HFFc6 (cell line): ENCODE measurements at regions not wholly inside any gene's neighbourhood (a gene's known extent, or its start where the extent isn't known, plus 50 kb on each side); places are given as distances from the start of the nearest gene placed in this dataset.

ENCODE experiments used
- DNase-seq: peaks from one replicate; pipeline ENCODE4 v3.0.0-alpha.2; 2018
- H3K27ac Mint-ChIP-seq: 2 replicates; pipeline ENCODE4 v1.8.0; 2020; ENCODE audit warnings: mild to moderate bottlenecking, mixed read lengths
- H3K27me3 Mint-ChIP-seq: 2 replicates; pipeline ENCODE4 v1.8.0; 2021; ENCODE audit warnings: mild to moderate bottlenecking, moderate library complexity, mixed read lengths; ENCODE audit not compliant: insufficient read depth
- H3K36me3 Mint-ChIP-seq: 2 replicates; pipeline ENCODE4 v1.8.0; 2021; ENCODE audit warnings: low read depth, mixed read lengths
- H3K4me1 Mint-ChIP-seq: 2 replicates; pipeline ENCODE4 v1.8.0; 2020; ENCODE audit warnings: low read depth, mixed read lengths
- H3K4me3 Mint-ChIP-seq: 2 replicates; pipeline ENCODE4 v1.8.0; 2020; ENCODE audit warnings: mild to moderate bottlenecking, moderate library complexity, mixed read lengths
- H3K9me3 Mint-ChIP-seq: 2 replicates; pipeline ENCODE4 v1.8.0; 2020; ENCODE audit warnings: mild to moderate bottlenecking, mixed read lengths
- TF ChIP-seq, protein P1 (sequence below): fragments of 200-600 bp; sonication (generic); IDR thresholded peaks from 2 replicates; pipeline ENCODE4 v1.5.0; 2021; ENCODE audit warnings: antibody characterized with exemption, mild to moderate bottlenecking

DNA sequence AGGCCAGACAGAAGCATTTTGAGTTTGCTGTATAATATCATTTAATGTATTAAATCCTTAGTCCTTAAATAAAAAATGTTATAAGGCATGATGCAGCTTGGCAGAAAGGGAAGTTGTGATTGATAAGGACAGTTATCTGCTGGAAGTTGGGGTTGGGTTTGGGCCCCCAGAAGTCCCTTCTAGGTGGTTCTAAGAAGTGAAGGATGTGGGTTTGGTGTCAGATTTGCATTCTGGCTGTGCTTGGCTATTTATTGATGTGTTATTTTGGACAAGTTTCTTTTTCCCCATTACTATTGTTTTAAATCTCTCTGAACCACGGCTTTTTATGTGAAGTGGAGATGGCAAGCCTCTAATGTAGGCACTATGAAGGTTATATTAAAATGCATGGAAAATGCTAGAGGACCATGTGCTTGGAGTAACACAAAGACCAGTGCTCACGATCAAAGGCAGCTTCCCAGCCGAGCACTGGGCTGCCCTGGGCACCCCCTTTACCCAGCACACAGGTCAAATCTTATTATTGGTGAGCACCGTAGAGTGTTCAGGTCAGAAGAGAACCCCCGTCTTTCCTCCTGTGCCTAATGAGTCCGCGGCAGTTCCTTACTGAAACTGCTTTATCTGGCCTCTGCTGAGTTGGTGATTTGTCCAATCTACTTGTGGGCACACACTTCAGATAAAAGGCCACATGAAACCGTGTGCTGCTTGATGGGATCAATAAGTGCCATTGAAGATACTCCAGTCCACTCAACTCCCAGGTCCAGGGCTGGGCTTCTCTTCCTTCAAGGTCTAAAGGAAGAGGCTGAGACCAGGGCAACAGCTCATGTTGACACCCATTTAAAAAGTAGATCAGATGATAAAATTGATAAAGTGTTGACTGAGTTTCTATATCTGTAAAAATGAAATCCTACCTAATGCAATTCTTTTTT, 212.0 kb downstream of the PRDM2 start:
- no peaks in the 10 kb centered on the region for H3K27me3 Mint-ChIP-seq
- TF ChIP-seq, protein P1, sequence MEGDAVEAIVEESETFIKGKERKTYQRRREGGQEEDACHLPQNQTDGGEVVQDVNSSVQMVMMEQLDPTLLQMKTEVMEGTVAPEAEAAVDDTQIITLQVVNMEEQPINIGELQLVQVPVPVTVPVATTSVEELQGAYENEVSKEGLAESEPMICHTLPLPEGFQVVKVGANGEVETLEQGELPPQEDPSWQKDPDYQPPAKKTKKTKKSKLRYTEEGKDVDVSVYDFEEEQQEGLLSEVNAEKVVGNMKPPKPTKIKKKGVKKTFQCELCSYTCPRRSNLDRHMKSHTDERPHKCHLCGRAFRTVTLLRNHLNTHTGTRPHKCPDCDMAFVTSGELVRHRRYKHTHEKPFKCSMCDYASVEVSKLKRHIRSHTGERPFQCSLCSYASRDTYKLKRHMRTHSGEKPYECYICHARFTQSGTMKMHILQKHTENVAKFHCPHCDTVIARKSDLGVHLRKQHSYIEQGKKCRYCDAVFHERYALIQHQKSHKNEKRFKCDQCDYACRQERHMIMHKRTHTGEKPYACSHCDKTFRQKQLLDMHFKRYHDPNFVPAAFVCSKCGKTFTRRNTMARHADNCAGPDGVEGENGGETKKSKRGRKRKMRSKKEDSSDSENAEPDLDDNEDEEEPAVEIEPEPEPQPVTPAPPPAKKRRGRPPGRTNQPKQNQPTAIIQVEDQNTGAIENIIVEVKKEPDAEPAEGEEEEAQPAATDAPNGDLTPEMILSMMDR, result no peak
- no peak for DNase-seq
- no peak overlapping the region for H3K27ac Mint-ChIP-seq
- peaks cover 57% of the 10 kb centered on the region for H3K9me3 Mint-ChIP-seq
- peaks cover 7% of the 10 kb centered on the region; the same call in 1 of the 2 replicates for H3K36me3 Mint-ChIP-seq
- H3K4me1 Mint-ChIP-seq, result no peaks in the 10 kb centered on the region
- H3K4me3 Mint-ChIP-seq, result no peak overlapping the region

DNA sequence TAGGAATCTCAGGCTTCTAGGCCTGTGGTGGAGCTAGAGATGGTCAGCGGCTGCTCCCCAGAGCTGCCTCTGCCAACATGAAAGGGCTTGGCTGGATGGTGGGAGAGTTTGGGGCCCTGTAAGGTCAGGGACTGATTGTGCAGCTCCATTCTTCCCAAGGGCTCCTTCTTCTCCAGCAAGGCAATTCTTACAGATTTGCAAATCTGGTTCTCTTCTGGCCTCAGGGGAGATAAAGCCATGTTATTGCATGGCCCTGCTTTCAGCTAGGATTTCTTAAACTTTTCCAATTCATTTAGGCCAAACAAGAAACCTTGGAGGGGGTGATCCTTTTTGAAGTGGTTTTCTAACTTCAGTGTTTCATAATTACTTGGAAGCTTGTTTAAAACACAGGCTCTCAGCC, 213.4 kb downstream of the PRDM2 start:
- no peaks in the 10 kb centered on the region for H3K4me1 Mint-ChIP-seq
- H3K4me3 Mint-ChIP-seq, result no peak overlapping the region
- no peak for DNase-seq
- TF ChIP-seq, protein P1, result no peak
- H3K9me3 Mint-ChIP-seq, result peaks cover 60% of the 10 kb centered on the region
- H3K27me3 Mint-ChIP-seq, result no peaks in the 10 kb centered on the region
- no peak overlapping the region for H3K27ac Mint-ChIP-seq
- H3K36me3 Mint-ChIP-seq, result peaks cover 11% of the 10 kb centered on the region; the same call in 1 of the 2 replicates

DNA sequence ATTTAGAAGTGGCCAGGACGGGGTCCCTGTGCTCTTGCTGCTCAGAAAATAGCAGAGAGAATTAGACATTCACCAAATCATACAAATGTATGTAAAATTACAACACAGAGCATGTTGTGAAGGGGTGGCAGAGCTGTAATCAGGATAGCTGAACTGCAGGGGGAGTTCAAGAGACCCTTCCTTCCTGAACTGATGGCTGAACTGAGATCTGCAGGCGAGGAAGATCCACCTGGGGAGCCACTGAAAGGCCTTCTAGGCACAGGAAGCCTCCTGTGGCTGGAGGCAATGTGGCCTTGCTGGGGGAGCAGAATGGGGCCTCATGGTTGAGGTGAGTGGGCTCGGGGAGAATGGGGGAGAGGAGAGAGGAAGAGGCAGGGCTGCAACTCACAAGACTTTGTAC, 216.5 kb downstream of the PRDM2 start:
- H3K36me3 Mint-ChIP-seq, result peaks cover 19% of the 10 kb centered on the region
- no peaks in the 10 kb centered on the region for H3K27me3 Mint-ChIP-seq
- H3K27ac Mint-ChIP-seq, result no peak overlapping the region
- peaks cover 53% of the 10 kb centered on the region for H3K9me3 Mint-ChIP-seq
- no peak overlapping the region for H3K4me3 Mint-ChIP-seq
- DNase-seq, result no peak
- TF ChIP-seq, protein P1, result no peak
- H3K4me1 Mint-ChIP-seq, result no peaks in the 10 kb centered on the region

DNA sequence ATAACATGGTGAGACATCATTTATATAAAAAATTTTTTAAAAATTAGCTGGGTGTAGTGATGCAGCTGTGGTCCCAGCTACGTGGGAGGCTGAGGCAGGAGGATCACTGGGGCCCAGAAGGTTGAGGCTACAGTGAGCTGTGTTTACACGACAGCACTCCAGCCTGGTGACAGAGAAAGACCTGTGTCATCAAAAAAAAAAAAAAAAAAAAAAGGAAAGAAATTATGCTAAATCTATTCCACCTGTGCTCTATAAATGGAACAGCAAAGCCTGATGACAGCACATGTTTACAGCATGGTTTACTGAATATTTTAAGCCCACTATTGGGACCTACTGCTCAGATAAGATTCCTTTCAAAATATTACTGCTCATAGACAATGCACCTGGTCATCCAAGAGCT, 217.6 kb downstream of the PRDM2 start:
- TF ChIP-seq, protein P1, result no peak
- H3K27me3 Mint-ChIP-seq, result no peaks in the 10 kb centered on the region
- no peak for DNase-seq
- no peak overlapping the region for H3K27ac Mint-ChIP-seq
- H3K36me3 Mint-ChIP-seq, result peaks cover 19% of the 10 kb centered on the region
- no peak overlapping the region for H3K4me3 Mint-ChIP-seq
- no peaks in the 10 kb centered on the region for H3K4me1 Mint-ChIP-seq
- peaks cover 49% of the 10 kb centered on the region for H3K9me3 Mint-ChIP-seq

DNA sequence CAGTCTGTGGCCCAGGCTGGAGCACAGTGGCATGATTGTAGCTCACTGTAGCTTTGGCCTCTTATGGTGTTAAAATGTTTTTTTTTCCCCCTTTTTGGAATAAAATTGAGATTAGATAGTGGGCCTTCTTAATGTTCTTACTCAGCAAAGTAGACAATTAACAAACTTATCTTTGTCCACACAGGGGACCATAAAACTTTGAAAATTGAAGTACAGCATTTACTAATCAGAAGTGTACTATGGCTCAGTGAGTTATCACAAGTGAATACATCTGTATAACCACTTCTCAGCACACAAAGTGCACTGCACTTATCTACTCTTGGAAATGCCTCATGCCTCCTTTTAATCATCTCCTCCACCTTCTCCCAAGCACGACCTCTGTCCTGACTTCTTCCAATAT, 218.9 kb downstream of the PRDM2 start:
- Mint-ChIP-seq H3K27ac (no peak overlapping the region), H3K36me3 (peaks cover 19% of the 10 kb centered on the region)
- TF ChIP-seq, protein P1, result no peak

More for the DNA sequence above, 218.9 kb downstream of the PRDM2 start:
- no peaks in the 10 kb centered on the region for H3K27me3 Mint-ChIP-seq
- H3K4me1 Mint-ChIP-seq, result no peaks in the 10 kb centered on the region
- H3K9me3 Mint-ChIP-seq, result peaks cover 57% of the 10 kb centered on the region
- H3K4me3 Mint-ChIP-seq, result no peak overlapping the region
- no peak for DNase-seq
